Mesendoderm (in vitro differentiated cells): ENCODE measurements at regions not wholly inside any gene's neighbourhood (a gene's known extent, or its start where the extent isn't known, plus 50 kb on each side); places are given as distances from the start of the nearest gene placed in this dataset.

Experiments used
- DNase-seq: peaks from one replicate; pipeline ENCODE4 v3.0.0; 2013
- H2AK5ac ChIP-seq: 2 replicates; pipeline ENCODE4 v1.6.1; 2013; ENCODE audit warnings: low read length, inconsistent platforms
- H2BK120ac ChIP-seq: 2 replicates; pipeline ENCODE4 v1.6.1; 2013; ENCODE audit warnings: low read depth, mild to moderate bottlenecking, low read length, moderate library complexity, mixed read lengths
- H2BK15ac ChIP-seq: replicated peaks from 2 replicates; pipeline ENCODE4 v1.6.1; 2013; ENCODE audit warnings: low read depth, mild to moderate bottlenecking, moderate library complexity
- H2BK5ac ChIP-seq: 2 replicates; pipeline ENCODE4 v1.6.1; 2013; ENCODE audit warnings: low read length, inconsistent platforms
- H3K18ac ChIP-seq: 2 replicates; pipeline ENCODE4 v1.6.1; 2013; ENCODE audit warnings: mild to moderate bottlenecking, low read length, mixed read lengths
- H3K23ac ChIP-seq: one replicate; pipeline ENCODE4 v1.6.1; 2013; ENCODE audit warnings: low read length
- H3K27ac ChIP-seq: 2 replicates; pipeline ENCODE4 v1.5.1; 2013; ENCODE audit warnings: low read depth, mild to moderate bottlenecking, inconsistent platforms, low read length, moderate library complexity
- H3K27me3 ChIP-seq: 2 replicates; pipeline ENCODE4 v1.6.1; 2013; ENCODE audit warnings: low read length, control low read depth, mild to moderate bottlenecking, inconsistent platforms; ENCODE audit not compliant: insufficient read depth, poor library complexity
- H3K36me3 ChIP-seq: 2 replicates; pipeline ENCODE4 v1.6.1; 2013; ENCODE audit warnings: low read length, inconsistent platforms; ENCODE audit not compliant: control insufficient read depth, insufficient read depth
- H3K4ac ChIP-seq: one replicate; pipeline ENCODE4 v1.6.1; 2013; ENCODE audit warnings: low read depth, mild to moderate bottlenecking, low read length, moderate library complexity
- H3K4me1 ChIP-seq: 2 replicates; pipeline ENCODE4 v1.6.1; 2013; ENCODE audit warnings: low read depth, low read length, inconsistent platforms; ENCODE audit not compliant: control insufficient read depth
- H3K4me2 ChIP-seq: 2 replicates; pipeline ENCODE4 v1.6.1; 2013; ENCODE audit warnings: low read length
- H3K4me3 ChIP-seq: 2 replicates; pipeline ENCODE4 v1.5.1; 2013; ENCODE audit warnings: mild to moderate bottlenecking, low read length
- H3K56ac ChIP-seq: one replicate; pipeline ENCODE4 v1.6.1; 2013; ENCODE audit warnings: low read length
- H3K79me1 ChIP-seq: 2 replicates; pipeline ENCODE4 v1.6.1; 2013; ENCODE audit warnings: low read length, inconsistent platforms
- H3K79me2 ChIP-seq: 2 replicates; pipeline ENCODE4 v1.6.1; 2013; ENCODE audit warnings: mild to moderate bottlenecking, low read length; ENCODE audit not compliant: control insufficient read depth, insufficient read depth
- H3K9ac ChIP-seq: 2 replicates; pipeline ENCODE4 v1.6.1; 2013; ENCODE audit warnings: low read length, inconsistent platforms
- H4K5ac ChIP-seq: one replicate; pipeline ENCODE4 v1.6.1; 2013; ENCODE audit warnings: low read length
- H4K8ac ChIP-seq: one replicate; pipeline ENCODE4 v1.6.1; 2013; ENCODE audit warnings: low read depth, mild to moderate bottlenecking, control low read depth, low read length, moderate library complexity
- WGBS: extraction: QIAGEN DNeasy Blood & Tissue Kit; methylation state at CpG from one replicate; pipeline ENCODE4 v1.1.7; 2013; ENCODE audit warnings: low lambda C conversion rate, missing lambda C conversion rate; ENCODE audit not compliant: insufficient coverage; ENCODE audit errors: extremely low coverage; 5-methylcytosine and 5-hydroxymethylcytosine counted together

GRCh38 chr15:39304931-39305728 lies 275.7 kb upstream of the THBS1 start:
- Histone ChIP-seq H3K36me3 (no peaks in the 10 kb centered on the region), H2BK5ac (no peak overlapping the region), H3K9ac (no peak overlapping the region), H2BK15ac (no peak overlapping the region), H4K5ac (no peak overlapping the region), H4K8ac (no peak overlapping the region), H3K4me2 (no peak overlapping the region), H3K4me3 (no peak overlapping the region), H3K18ac (no peak overlapping the region), H3K27me3 (no peaks in the 10 kb centered on the region), H3K79me2 (no peaks in the 10 kb centered on the region), H3K23ac (no peak overlapping the region), H3K56ac (no peak overlapping the region), H3K27ac (no peak overlapping the region), H3K4me1 (no peaks in the 10 kb centered on the region), H2BK120ac (no peak overlapping the region), H3K79me1 (no peaks in the 10 kb centered on the region), H3K4ac (no peak overlapping the region), H2AK5ac (no peak overlapping the region)
- no CpG with 5 or more reads among the region's 4 CpGs for WGBS
- DNase-seq, result no peak

DNA sequence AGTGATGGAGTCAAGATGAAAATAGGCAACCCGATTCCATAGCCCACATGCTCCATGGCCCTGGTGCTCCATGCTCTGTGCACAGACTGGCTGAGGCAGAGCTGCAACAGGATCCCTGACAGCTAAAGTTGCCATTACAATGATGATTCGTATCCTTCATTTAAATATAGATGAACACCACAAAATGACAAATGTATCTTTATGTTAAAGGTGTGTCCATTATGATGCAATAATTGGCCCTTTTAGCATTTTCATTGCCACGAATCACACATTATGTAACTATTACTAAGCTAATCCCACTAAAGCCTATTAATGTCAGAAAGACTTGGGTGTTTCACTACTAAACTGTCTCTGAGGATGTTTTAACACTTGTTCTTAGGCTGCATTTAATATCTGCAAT lies 270.2 kb upstream of the THBS1 start:
- Histone ChIP-seq H3K27me3 (no peaks in the 10 kb centered on the region), H4K5ac (no peak overlapping the region), H3K36me3 (no peaks in the 10 kb centered on the region), H3K4me3 (no peak overlapping the region), H3K27ac (no peak overlapping the region), H3K79me2 (no peaks in the 10 kb centered on the region), H3K18ac (no peak overlapping the region), H3K79me1 (no peaks in the 10 kb centered on the region), H2BK15ac (no peak overlapping the region), H3K23ac (no peak overlapping the region), H3K9ac (no peak overlapping the region), H2AK5ac (no peak overlapping the region), H3K4ac (no peak overlapping the region), H2BK5ac (no peak overlapping the region), H2BK120ac (no peak overlapping the region), H3K4me2 (no peak overlapping the region), H4K8ac (no peak overlapping the region), H3K56ac (no peak overlapping the region), H3K4me1 (no peaks in the 10 kb centered on the region)
- DNase-seq, result no peak
- no CpG with 5 or more reads among the region's 3 CpGs for WGBS

GRCh38 chr15:39312984-39313383 lies 267.9 kb upstream of the THBS1 start:
- H2AK5ac ChIP-seq, result no peak overlapping the region
- H3K4ac ChIP-seq, result no peak overlapping the region
- no peaks in the 10 kb centered on the region for H3K4me1 ChIP-seq
- H3K27me3 ChIP-seq, result no peaks in the 10 kb centered on the region
- no peaks in the 10 kb centered on the region for H3K36me3 ChIP-seq
- no peak overlapping the region for H3K4me2 ChIP-seq
- H3K4me3 ChIP-seq, result no peak overlapping the region
- H3K23ac ChIP-seq, result no peak overlapping the region
- H4K5ac ChIP-seq, result no peak overlapping the region
- H2BK15ac ChIP-seq, result no peak overlapping the region
- no peak overlapping the region for H3K56ac ChIP-seq
- no CpG with 5 or more reads among the region's 3 CpGs for WGBS
- no peak overlapping the region for H2BK5ac ChIP-seq
- H3K27ac ChIP-seq, result no peak overlapping the region
- H3K79me2 ChIP-seq, result no peaks in the 10 kb centered on the region
- H3K9ac ChIP-seq, result no peak overlapping the region
- H3K79me1 ChIP-seq, result no peaks in the 10 kb centered on the region
- H3K18ac ChIP-seq, result no peak overlapping the region
- no peak overlapping the region for H2BK120ac ChIP-seq
- peak; percentile 55 for DNase-seq
- H4K8ac ChIP-seq, result no peak overlapping the region

DNA sequence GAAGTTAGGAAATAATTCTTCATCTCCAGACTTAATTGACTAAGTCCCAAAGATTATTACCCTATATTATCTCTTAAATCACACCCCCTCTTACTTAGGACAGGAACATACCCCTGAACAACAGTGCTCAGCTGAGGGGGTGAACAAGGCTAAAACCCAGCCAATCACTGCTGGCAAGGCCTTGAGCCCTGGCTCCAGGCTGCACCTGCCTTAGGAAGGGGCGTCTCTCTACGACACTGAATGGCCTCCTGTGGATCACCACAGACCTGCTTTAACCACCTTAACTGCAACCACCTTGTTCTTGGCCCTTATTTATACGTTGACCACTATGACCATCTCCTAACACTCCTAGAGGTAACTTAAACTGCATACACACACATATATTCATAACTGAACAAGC lies 267.4 kb upstream of the THBS1 start:
- no peak overlapping the region for H4K5ac ChIP-seq
- no peaks in the 10 kb centered on the region for H3K27me3 ChIP-seq
- no peak overlapping the region for H3K9ac ChIP-seq
- H2BK120ac ChIP-seq, result no peak overlapping the region
- no peaks in the 10 kb centered on the region for H3K79me2 ChIP-seq
- H3K56ac ChIP-seq, result no peak overlapping the region
- H3K4me1 ChIP-seq, result no peaks in the 10 kb centered on the region
- DNase-seq, result no peak
- no peak overlapping the region for H2BK15ac ChIP-seq
- no peak overlapping the region for H3K4me2 ChIP-seq
- H4K8ac ChIP-seq, result no peak overlapping the region
- no peak overlapping the region for H2AK5ac ChIP-seq
- no peak overlapping the region for H2BK5ac ChIP-seq
- H3K4me3 ChIP-seq, result no peak overlapping the region
- H3K23ac ChIP-seq, result no peak overlapping the region
- H3K79me1 ChIP-seq, result no peaks in the 10 kb centered on the region
- no peak overlapping the region for H3K18ac ChIP-seq
- no peak overlapping the region for H3K27ac ChIP-seq
- no peaks in the 10 kb centered on the region for H3K36me3 ChIP-seq
- H3K4ac ChIP-seq, result no peak overlapping the region
- no CpG with 5 or more reads among the region's 3 CpGs for WGBS

DNA sequence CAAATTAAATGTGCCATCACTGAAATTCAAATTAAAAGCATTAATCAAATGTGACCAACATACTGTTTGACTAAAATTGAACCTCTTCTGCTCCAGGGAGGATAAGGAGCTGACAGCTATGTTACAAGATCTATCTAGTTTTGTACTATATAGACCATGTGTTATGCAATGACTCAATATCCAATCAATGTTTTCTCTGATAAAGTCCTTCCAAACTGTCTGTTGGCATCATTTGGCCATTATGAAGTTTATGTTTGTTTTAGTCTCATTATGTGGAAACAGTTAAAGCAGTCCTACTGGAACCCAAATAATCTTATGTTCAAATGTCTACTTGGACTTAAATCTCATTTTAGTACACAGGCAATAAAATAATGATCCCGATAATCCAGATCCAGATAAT lies 267.0 kb upstream of the THBS1 start:
- Histone ChIP-seq H3K27ac (no peak overlapping the region), H3K27me3 (no peaks in the 10 kb centered on the region), H3K4me1 (no peaks in the 10 kb centered on the region), H3K36me3 (no peaks in the 10 kb centered on the region), H3K79me2 (no peaks in the 10 kb centered on the region), H3K18ac (no peak overlapping the region), H3K4ac (no peak overlapping the region), H2AK5ac (no peak overlapping the region), H3K79me1 (no peaks in the 10 kb centered on the region), H2BK15ac (no peak overlapping the region), H2BK120ac (no peak overlapping the region), H3K9ac (no peak overlapping the region), H4K8ac (no peak overlapping the region), H2BK5ac (no peak overlapping the region), H3K56ac (no peak overlapping the region), H3K23ac (no peak overlapping the region), H4K5ac (no peak overlapping the region), H3K4me2 (no peak overlapping the region), H3K4me3 (no peak overlapping the region)
- no peak for DNase-seq
- WGBS, result no CpG with 5 or more reads among the region's 1 CpG
